ENCODE measurements at regions not wholly inside any gene's neighbourhood (a gene's known extent, or its start where the extent isn't known, plus 50 kb on each side); places are given as distances from the start of the nearest gene placed in this dataset.
"Not testable (repeated sequence)": the region's sequence is repeated elsewhere in the genome, so short reads cannot be mapped to it uniquely, and the experiment has no call there.

- DNase-seq (ENCODE audit: low spot score), result no peak
These were observed 646.6 kb upstream of the PTBP2 start for GRCh38 chr1:96074876-96075577.

- DNase-seq (ENCODE audit: low spot score), result no peak
These were observed 645.7 kb upstream of the PTBP2 start for GRCh38 chr1:96075704-96076455.

DNA sequence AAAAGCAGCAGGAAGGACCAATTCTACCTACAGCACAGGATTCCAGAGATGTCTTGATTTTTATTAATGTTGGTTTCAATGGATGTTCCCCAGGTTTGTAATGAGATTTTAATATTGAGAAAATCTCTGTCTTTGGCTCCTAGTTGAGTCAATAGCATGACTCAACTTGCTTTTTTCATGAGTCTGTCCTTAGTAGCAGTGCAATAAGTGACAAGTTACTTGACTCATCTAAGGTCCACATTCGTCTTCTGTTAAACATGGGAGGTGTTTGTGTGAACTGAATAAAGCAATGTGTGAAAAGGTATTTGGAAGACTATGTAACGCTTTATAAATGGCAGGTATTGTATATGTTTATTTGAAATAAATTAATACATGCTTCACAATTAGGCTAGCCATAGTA is 645.0 kb upstream of the PTBP2 start:
- no peak for DNase-seq (ENCODE audit: low spot score)

GRCh38 chr1:96079581-96079980 is 642.0 kb upstream of the PTBP2 start:
- no peak for DNase-seq (ENCODE audit: low spot score)

- DNase-seq (ENCODE audit: low spot score), result no peak
These were observed 640.7 kb upstream of the PTBP2 start for GRCh38 chr1:96080925-96081324.

GRCh38 chr1:96087719-96088118 is 633.9 kb upstream of the PTBP2 start:
- DNase-seq (ENCODE audit: low spot score), result no peak

DNA sequence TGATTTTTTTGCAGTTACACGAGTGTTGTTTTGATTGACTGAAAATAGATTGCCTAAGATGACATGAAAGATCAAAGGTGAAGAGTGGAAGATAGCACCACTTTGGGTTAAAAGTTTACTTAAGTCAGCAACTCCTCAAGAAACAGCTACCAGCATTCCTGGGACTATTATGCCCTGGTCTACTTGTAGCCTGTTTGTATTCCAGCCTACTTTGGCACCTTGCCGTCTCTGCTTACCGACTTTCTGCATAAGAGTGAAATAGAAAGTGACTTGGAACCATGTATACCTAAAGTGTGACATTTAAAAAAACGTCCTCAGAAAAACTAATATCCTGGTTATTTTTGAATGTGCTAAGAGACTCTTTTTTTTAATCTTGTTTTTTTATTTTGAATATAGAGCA is 631.5 kb upstream of the PTBP2 start:
- DNase-seq (ENCODE audit: low spot score), result no peak

DNA sequence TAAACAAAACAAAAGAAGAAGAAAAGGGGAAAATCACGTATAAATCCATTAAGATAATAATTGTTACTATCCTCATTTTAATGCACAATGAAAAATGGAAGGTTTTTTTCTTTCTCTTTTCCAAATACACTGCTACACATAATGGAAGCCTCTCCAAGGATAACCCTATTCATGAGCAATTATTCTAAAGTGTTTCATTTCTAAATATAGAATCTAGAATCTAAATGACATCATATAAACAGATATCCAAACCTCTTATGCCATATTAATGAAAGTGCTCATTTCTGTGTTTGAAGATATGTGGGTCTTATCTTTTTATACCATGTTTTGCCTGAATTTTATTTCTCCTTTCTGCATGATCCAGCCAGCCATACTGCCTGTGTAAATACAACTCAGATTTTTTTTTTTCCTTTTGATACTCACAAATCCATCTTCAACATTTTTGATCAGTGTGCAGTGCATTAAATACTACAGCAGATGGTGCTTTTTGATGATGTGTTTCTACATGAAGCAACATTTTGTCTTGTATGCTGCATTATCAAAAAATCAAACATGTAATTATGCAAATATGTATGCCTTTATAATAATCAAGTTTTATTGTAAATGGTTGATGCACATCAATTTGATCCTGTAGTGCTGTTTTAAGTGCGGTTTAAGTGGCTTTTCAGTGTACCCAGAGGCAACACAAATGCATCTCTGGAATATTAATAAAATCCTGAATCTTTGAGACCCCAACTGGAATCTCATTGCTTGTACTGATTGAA is 625.6 kb upstream of the PTBP2 start:
- no peak for DNase-seq (ENCODE audit: low spot score)

DNA sequence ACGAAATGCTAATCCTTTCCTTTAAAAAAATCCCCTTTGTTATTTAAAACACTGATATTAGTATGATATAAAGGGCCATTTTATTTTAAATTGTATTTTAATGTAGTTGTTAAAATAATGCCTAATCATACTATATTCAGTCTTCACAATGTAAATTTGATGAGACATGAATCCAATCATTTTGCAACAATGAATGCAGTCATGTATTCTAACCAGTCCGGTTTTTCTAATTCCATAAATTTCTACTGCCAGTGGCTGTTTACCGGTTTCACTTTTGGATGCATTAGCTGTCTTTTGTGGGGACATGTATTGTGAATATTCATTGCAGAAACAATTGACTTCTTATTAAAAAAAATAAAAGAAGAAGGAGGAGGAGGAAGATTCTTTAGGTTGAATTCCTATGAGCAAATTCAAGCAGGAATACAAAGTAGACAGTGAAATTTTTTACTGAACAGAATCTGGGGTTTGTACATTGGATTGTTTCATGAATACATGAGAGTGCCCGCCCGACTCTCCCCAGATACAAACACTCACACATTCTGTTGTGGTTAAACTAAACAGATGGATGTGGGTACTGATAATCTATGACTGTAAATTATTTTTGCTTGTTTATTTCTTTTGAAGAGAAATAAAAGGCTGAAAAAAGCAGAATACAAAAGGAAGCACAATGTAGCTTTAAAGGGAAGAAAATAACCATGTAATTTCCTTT is 624.8 kb upstream of the PTBP2 start:
- DNase-seq (ENCODE audit: low spot score), result no peak

DNA sequence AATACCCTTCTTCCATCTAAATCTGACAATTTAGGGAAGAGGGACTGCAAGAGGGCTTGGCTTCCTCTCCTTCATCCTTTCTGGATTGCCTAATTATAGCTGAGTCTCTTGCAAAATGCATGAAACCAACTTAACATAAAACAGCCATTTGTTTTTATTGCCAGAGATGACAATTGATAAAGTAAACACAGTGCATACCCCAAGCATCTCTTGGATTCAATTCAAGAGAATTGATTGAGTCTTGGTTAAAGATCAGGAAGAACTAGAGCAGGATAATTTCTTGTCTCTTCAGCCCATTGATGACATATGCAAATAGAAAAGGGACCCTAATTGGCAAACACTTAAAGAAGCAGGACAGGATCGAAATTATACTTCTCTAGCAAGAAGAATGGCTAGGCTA is 617.1 kb upstream of the PTBP2 start:
- DNase-seq (ENCODE audit: low spot score), result no peak

- DNase-seq (ENCODE audit: low spot score), result no peak
These were observed 616.7 kb upstream of the PTBP2 start for GRCh38 chr1:96104906-96105305.

DNA sequence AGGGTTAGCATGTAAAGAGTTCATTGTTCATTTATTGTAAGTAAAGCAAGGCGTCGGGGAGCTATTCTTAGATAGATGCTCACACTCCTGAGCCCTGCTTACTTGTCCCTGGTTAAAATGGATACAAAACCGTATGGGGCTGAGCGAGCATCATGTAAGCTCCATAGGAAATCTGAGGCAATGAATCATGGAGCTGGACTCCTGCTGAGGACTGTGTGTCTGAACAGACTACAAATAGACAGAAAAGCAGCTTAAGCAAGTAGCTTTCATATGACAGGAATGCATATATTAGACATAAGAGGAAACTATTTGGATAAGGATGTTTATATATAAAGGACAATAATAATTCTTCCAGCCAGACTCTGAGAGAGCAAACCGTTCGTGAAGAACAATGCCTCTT is 604.9 kb upstream of the PTBP2 start:
- DNase-seq (ENCODE audit: low spot score), result no peak

- DNase-seq (ENCODE audit: low spot score), result no peak
These were observed 591.2 kb upstream of the PTBP2 start for GRCh38 chr1:96130432-96130831.

DNA sequence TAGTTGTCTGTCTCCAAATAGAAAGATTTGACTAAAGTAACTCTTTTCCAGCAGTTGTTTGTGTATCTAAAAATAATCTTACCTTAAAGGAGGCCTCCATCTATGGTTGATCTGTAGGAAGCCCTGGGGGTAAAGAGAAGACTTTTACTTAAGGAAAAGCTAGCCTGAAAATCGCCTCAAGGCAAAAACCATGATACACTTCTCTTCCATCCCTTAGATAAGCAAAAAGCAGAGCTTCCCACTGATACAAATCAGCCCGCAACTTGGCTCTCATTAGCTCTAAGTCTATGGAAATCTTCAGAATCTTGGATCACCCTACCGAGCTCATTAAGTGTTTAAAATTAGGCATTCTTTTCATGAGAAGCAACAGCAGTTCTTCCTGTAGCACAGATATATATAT is 576.9 kb upstream of the PTBP2 start:
- DNase-seq (ENCODE audit: low spot score), result no peak

DNA sequence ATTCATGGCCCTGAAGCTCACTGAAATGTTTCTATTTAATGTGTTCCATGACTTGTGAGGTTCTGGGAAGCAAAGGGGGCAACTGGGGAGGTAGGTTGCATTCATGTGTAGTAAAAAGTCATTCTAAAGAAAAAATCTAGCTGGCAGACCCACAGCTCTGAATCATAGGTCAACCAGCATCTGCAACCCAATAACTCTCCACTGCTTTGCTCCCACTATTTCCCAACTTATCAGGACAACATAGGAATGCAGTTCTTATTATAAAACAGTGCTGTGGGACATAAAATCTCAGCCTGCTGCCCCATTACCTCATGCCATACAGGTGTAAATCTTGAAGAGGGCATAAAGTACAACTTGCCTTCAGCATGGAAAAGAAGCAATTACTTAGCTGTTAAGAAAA is 576.1 kb upstream of the PTBP2 start:
- DNase-seq (ENCODE audit: low spot score), result no peak

GRCh38 chr1:96152957-96153356 is 568.6 kb upstream of the PTBP2 start:
- DNase-seq (ENCODE audit: low spot score), result not testable (repeated sequence)

- no peak for DNase-seq (ENCODE audit: low spot score)
These were observed 564.5 kb upstream of the PTBP2 start for GRCh38 chr1:96157101-96157500.

- no peak for DNase-seq (ENCODE audit: low spot score)
These were observed 562.2 kb upstream of the PTBP2 start for GRCh38 chr1:96159379-96159778.

GRCh38 chr1:96164053-96164452 is 557.5 kb upstream of the PTBP2 start:
- DNase-seq (ENCODE audit: low spot score), result no peak

DNA sequence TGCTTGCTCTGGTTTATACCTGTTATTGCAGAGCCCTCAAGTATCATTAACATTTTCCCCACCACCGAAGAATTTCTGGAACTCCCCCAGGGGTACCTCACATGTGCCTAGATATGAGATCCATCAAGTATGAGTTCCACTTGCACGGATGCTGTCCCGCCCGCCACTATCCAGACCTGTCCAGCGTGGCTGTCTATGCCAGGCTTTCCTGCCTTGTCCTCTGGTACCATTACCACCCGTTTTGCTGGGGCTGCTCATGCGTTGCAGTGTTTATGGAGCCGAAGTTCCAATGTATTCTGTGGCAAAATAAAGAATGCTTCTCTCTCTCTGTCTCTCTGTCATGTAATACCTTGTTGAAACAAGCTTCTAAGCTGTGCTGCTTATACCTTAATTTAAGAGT is 543.5 kb upstream of the PTBP2 start:
- no peak for DNase-seq (ENCODE audit: low spot score)

GRCh38 chr1:96183485-96183884 is 538.1 kb upstream of the PTBP2 start:
- no peak for DNase-seq (ENCODE audit: low spot score)

GRCh38 chr1:96183928-96184327 is 537.7 kb upstream of the PTBP2 start:
- no peak for DNase-seq (ENCODE audit: low spot score)

Data from A172 (cell line).